Spleen (tissue), 7 donors: ENCODE measurements at regions not wholly inside any gene's neighbourhood (a gene's known extent, or its start where the extent isn't known, plus 50 kb on each side); places are given as distances from the start of the nearest gene placed in this dataset.

ENCODE experiments used
- CTCF ChIP-seq, 11 experiments: fragments of 200-600 bp in 7 of 11; fragments of 450-650 bp in 4 of 11; sonication (generic) in 4 of 11; IDR thresholded peaks in 8 of 11; conservative IDR thresholded peaks in 3 of 11; 1 replicate in 7 of 11; 2 replicates in 4 of 11; pipeline versions ENCODE4 v1.4.0 to v1.8.0; 2016 to 2021; ENCODE audit warnings: antibody characterized with exemption in 11 of 11, inconsistent platforms in 4 of 11, mild to moderate bottlenecking in 1 of 11
- POLR2AphosphoS5 ChIP-seq, 3 donors: sonication (generic); formaldehyde crosslinking; IDR thresholded peaks; one replicate each; pipeline ENCODE4 v1.5.1; 2017; ENCODE audit warnings: antibody characterized with exemption in 3 of 3
- donor health status: DM: no; HTN: no; CAD: no; lungs with moderate emphysema.
- donor health status: DM: no; HTN: no; CAD: no.
- donor health status: DM: no; HTN: no; CAD: no.

- TF ChIP-seq CTCF (IDR thresholded peaks at IDR 0.05 in 8 of 11, conservative IDR thresholded peaks at IDR 0.05 in 3 of 11) (no peak), POLR2AphosphoS5 (IDR thresholded peaks at IDR 0.05) (no peak)
Observed at GRCh38 chr21:27221077-27221476, 254.2 kb upstream of the ADAMTS5 start.
